K562 (cell line): ENCODE measurements at regions not wholly inside any gene's neighbourhood (a gene's known extent, or its start where the extent isn't known, plus 50 kb on each side); places are given as distances from the start of the nearest gene placed in this dataset.

Experiments
- BMI1 ChIP-seq: fragments of 150-350 bp; IDR thresholded peaks from 2 replicates; pipeline ENCODE4 v1.6.1; 2014; ENCODE audit warnings: low read length
- MEF2A ChIP-seq: IDR thresholded peaks from 2 replicates; pipeline ENCODE4 v1.6.1; 2011; ENCODE audit warnings: low read depth, mild to moderate bottlenecking, low read length, moderate library complexity; ENCODE audit not compliant: control insufficient read depth
- PHB ChIP-seq: fragments of 250-450 bp; sonication (Bioruptor Pico); IDR thresholded peaks from 2 replicates; pipeline ENCODE4 v1.5.0; 2021
- PHB2 ChIP-seq: fragments of 450-650 bp; IDR thresholded peaks from 2 replicates; pipeline ENCODE4 v1.6.1; 2017; ENCODE audit warnings: low read depth
- PTTG1 ChIP-seq: fragments of 450-650 bp; IDR thresholded peaks from 2 replicates; pipeline ENCODE4 v1.6.1; 2016; ENCODE audit warnings: low read depth, mild to moderate bottlenecking, missing genetic modification characterization, missing compliant biosample characterization
- SMARCE1 ChIP-seq: fragments of 450-650 bp; IDR thresholded peaks from 2 replicates; pipeline ENCODE4 v1.7.1; 2016; ENCODE audit warnings: mild to moderate bottlenecking
- SREBF1 ChIP-seq: fragments of 150-350 bp; IDR thresholded peaks from 2 replicates; pipeline ENCODE4 v1.6.1; 2014; ENCODE audit warnings: antibody characterized with exemption, low read depth, low read length, borderline replicate concordance
- ZBTB2 ChIP-seq: fragments of 450-650 bp; IDR thresholded peaks from 2 replicates; pipeline ENCODE4 v1.6.1; 2016; ENCODE audit warnings: antibody characterized with exemption
- ZNF347 ChIP-seq: fragments of 450-650 bp; formaldehyde crosslinking; IDR thresholded peaks from 2 replicates; pipeline ENCODE4 v1.4.0; 2020; ENCODE audit warnings: low read depth, mild to moderate bottlenecking, moderate library complexity
- TF ChIP-seq, protein P1 (sequence below): fragments of 200-800 bp; sonication (Bioruptor generic); IDR thresholded peaks from 2 replicates; pipeline ENCODE4 v1.6.1; 2017; ENCODE audit warnings: missing genetic modification characterization, missing compliant biosample characterization

GRCh38 chr4:152107736-152108500 lies 347.1 kb upstream of the GATB start (continued):
- TF ChIP-seq ZBTB2 (no peak), BMI1 (no peak), MEF2A (no peak), ZNF347 (CRISPR knock-in tag) (no peak), PHB2 (no peak), SREBF1 (no peak), PTTG1 (tag) (no peak), PHB (CRISPR knock-in tag) (no peak), SMARCE1 (no peak)
- TF ChIP-seq, protein P1, sequence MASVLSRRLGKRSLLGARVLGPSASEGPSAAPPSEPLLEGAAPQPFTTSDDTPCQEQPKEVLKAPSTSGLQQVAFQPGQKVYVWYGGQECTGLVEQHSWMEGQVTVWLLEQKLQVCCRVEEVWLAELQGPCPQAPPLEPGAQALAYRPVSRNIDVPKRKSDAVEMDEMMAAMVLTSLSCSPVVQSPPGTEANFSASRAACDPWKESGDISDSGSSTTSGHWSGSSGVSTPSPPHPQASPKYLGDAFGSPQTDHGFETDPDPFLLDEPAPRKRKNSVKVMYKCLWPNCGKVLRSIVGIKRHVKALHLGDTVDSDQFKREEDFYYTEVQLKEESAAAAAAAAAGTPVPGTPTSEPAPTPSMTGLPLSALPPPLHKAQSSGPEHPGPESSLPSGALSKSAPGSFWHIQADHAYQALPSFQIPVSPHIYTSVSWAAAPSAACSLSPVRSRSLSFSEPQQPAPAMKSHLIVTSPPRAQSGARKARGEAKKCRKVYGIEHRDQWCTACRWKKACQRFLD (CRISPR knock-in tag), result no peak
